HG03066 (cell line): ENCODE measurements at regions not wholly inside any gene's neighbourhood (a gene's known extent, or its start where the extent isn't known, plus 50 kb on each side); places are given as distances from the start of the nearest gene placed in this dataset.

ENCODE experiments used
- ATAC-seq: cut with Tn5 transposase; IDR thresholded peaks from one replicate; pipeline ENCODE4 v1.9.1; 2021; ENCODE audit warnings: low read depth; ENCODE audit not compliant: unreplicated experiment

GRCh38 chr1:217228689-217229088 is 402.2 kb downstream of the GPATCH2 start:
- no peak for ATAC-seq

- ATAC-seq: no peak
Observed at GRCh38 chr1:217224201-217224600, 406.7 kb downstream of the GPATCH2 start.

- ATAC-seq: no peak
Observed at GRCh38 chr1:217214551-217214950, 416.3 kb downstream of the GPATCH2 start.

- no peak for ATAC-seq
Observed at GRCh38 chr1:217211486-217211885, 419.4 kb downstream of the GPATCH2 start.

GRCh38 chr1:217205578-217205977 is 425.3 kb downstream of the GPATCH2 start:
- ATAC-seq: no peak

GRCh38 chr1:217196616-217197015 is 434.3 kb downstream of the GPATCH2 start:
- ATAC-seq: no peak

- no peak for ATAC-seq
Observed at GRCh38 chr1:217193151-217193550, 437.7 kb downstream of the GPATCH2 start.

GRCh38 chr1:217191441-217191840 is 439.4 kb downstream of the GPATCH2 start:
- ATAC-seq: no peak

- no peak for ATAC-seq
Observed at GRCh38 chr1:217190359-217190758, 440.5 kb downstream of the GPATCH2 start.

- no peak for ATAC-seq
Observed at GRCh38 chr1:217189362-217189761, 441.5 kb downstream of the GPATCH2 start.

GRCh38 chr1:217188280-217189237 is 442.3 kb downstream of the GPATCH2 start:
- ATAC-seq: no peak

GRCh38 chr1:217186664-217187063 is 444.2 kb downstream of the GPATCH2 start:
- ATAC-seq: no peak

GRCh38 chr1:217184854-217185253 is 446.0 kb downstream of the GPATCH2 start:
- ATAC-seq: no peak

- ATAC-seq: no peak
Observed at GRCh38 chr1:217182992-217183391, 447.9 kb downstream of the GPATCH2 start.

- ATAC-seq: no peak
Observed at GRCh38 chr1:217181756-217182155, 449.1 kb downstream of the GPATCH2 start.

GRCh38 chr1:217181176-217181746 is 449.6 kb downstream of the GPATCH2 start:
- no peak for ATAC-seq

- no peak for ATAC-seq
Observed at GRCh38 chr1:217180443-217180842, 450.4 kb downstream of the GPATCH2 start.

- ATAC-seq: no peak
Observed at GRCh38 chr1:217164403-217164802, 441.2 kb upstream of the ESRRG start.

GRCh38 chr1:217153361-217153760 is 430.1 kb upstream of the ESRRG start:
- ATAC-seq: no peak

- no peak for ATAC-seq
Observed at GRCh38 chr1:217150366-217150765, 427.1 kb upstream of the ESRRG start.

GRCh38 chr1:217149791-217150190 is 426.6 kb upstream of the ESRRG start:
- ATAC-seq: no peak

- no peak for ATAC-seq
Observed at GRCh38 chr1:217141711-217142110, 418.5 kb upstream of the ESRRG start.
